HuH-7.5 (cell line): ENCODE measurements at regions not wholly inside any gene's neighbourhood (a gene's known extent, or its start where the extent isn't known, plus 50 kb on each side); places are given as distances from the start of the nearest gene placed in this dataset.
"Not testable (repeated sequence)": the region's sequence is repeated elsewhere in the genome, so short reads cannot be mapped to it uniquely, and the experiment has no call there.

ENCODE experiments used
- DNase-seq: peaks from one replicate; pipeline ENCODE4 v3.0.0; 2011; ENCODE audit warnings: low spot score

DNA sequence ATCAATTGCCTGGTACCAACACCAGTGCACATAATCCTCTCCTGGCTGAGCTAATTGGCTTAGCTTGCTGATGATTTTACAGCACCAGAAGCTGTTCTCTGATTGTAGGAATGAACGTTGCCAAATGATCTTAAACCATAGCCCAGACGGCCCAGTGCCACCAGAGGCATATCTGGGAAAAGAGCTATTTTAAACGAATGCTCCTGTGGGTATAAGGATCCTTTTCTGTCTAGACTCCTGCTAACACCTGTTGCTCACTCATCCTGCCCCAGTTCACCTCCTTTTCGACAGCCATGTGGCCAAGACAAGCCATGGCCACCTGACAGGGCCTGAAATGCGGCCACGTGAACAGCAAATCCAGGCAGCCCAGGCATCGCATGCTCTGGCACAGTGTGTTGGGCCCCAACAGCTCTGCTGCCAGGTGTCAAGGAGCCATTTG, 289.9 kb upstream of the SLC30A5 start:
- no peak for DNase-seq

DNA sequence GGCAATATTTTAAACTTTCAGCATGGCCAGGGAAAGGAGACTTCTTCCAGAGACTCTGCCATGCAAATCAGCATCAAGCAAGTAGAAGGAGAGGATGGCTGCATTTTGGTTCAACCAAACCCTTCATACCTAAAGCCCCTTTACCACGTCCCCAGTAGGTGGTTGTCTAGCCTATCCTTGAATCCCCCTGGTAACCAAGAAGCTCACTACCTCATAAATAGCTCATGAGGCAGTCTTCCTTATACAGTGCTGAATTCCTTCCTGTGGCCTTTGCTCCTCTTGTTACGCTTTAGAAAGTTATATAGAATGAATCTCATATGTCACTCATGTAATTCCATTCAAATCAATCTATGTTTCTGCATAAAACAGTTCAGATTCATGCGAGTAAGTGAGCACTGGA, 289.5 kb upstream of the SLC30A5 start:
- DNase-seq, result no peak

DNA sequence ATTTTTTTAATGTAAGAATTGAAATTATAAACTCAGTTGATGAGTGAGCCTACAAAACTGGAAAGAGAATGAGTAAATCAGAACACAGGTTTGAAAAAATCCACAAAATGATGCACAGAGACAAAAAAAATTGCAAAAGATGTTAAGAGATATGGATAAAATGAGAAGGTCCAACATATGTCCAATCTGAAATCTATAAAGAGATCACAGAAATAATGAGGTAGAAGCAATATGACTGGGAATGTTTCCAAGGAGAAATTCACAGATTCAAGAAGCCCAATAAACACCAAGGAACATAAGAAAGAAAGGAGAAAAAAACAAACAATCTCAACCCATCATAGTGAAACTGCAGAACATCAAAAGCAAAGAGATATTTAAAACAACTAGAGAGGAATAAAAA, 288.4 kb upstream of the SLC30A5 start:
- DNase-seq, result no peak

DNA sequence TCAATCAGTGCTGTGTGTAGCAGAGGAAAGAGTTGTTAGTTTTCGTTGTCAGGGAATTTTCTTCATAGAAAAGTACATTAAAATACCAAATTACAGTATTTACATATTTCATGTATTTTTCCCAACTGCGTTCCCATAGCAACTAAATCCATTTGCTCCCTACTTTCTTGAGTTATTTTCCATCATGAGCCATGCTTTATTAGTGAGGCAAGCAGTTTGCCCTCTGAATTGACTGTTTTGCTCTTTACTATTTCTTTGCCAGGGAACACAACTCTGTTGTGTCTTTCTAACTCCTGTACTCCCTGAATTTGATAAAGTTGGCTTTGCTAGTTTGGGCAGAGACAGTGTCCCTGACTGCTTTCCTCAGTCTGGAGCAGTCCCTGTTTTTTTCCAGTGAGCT, 276.2 kb upstream of the SLC30A5 start:
- DNase-seq, result no peak

DNA sequence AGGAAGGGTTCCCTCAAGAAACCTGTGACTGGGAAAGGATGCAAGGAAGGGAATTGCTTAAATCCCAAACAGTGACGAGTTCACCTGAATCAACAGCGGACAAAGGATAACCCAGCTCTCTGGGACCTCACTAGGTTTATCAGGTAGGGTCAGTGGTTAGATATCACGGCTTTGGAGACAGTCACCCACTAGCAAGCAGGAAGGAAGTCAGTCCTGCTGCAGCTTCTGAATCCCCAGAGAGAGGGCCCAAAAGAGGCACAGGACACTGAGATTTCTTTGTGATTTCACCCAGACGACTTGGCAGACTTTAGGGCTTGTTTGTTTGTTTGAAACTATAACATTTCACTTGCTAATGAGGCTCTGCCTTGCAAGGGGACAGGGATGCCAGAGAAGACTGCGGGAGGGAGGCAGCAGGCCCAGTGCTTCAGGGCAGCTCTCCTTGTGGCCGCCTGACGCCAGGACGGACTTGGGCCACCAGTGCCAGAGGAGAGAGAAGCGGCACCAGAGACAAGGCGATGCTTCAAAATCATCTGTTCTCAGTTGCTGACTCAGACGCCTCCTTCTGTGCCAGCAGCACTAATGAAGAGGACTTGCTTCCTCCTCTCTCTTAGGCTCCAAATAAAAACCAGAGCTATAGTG, 275.6 kb upstream of the SLC30A5 start:
- no peak for DNase-seq

DNA sequence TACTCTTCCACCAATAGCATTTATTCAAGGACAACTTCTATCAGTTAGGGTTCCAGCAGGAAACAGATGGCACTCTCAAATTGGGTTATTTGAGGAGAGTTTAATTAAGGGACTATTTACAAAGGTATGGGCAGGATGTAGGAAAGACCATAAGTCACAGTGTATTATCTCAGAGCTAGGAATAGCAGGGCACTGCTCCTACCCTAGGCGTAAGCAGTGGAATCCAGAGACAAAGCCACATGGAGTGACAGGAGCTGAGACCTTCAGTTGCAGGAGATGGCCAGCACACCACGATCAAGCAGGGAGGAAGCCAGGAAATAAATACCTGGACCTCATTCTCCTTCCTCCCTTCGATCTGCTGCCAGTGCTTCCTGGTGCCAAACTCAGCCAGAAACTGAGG, 274.9 kb upstream of the SLC30A5 start:
- DNase-seq, result no peak

DNA sequence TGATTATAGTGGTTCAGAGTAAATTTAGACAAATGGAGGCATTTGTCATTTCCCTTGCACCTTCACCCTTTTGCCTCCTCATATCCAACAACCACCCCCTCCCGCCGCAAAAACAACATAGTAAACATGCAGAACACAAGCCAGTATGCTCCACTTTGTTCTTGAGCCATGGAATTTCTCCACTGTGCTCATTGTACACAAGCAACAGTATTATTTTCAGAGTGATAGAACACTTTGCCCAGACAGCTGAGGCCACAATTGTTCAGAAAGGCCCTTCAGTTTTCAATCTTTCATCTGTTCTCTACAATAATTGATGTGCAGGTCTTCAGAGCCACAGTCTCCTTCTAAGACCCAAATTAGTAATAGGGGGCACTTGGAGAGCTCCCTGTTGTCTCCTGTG, 272.8 kb upstream of the SLC30A5 start:
- DNase-seq, result no peak

DNA sequence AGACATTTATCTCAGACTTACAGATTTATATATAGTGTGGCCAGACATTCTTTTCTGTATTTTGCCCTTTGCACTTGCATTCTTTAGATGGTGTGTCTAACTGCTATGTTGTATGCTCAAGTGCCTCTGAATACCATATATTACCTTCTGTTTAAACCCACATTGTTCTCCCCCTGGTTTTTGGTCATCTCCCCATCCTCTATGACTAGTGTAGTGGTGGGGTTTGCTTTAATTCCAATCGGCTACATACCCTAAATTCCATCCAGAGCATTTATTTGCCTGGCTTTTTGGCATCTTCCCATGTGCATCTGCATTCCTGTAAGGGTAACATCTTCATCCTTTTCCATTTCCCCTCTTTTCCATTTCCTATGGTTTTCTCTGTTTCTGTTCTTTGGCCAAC, 271.0 kb upstream of the SLC30A5 start:
- DNase-seq, result no peak

DNA sequence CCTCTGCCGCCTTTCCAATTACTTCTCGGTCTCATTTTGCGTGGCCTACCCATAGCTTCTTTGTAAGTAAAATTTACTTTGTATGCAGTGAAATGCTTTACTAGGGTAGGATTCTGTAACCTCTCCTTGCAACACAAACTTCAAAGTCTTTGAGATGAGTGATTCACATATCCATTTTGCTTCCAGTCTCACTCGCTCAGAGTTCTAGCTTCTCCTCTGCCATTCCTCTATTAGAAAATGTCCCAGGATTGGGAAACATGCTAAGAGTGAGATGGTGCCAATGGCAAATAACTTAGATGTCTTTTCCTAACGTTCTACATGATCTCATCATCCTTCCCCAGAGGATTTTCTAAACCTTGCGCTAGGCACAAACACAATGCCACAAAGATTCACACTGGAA, 270.5 kb upstream of the SLC30A5 start:
- DNase-seq, result no peak

DNA sequence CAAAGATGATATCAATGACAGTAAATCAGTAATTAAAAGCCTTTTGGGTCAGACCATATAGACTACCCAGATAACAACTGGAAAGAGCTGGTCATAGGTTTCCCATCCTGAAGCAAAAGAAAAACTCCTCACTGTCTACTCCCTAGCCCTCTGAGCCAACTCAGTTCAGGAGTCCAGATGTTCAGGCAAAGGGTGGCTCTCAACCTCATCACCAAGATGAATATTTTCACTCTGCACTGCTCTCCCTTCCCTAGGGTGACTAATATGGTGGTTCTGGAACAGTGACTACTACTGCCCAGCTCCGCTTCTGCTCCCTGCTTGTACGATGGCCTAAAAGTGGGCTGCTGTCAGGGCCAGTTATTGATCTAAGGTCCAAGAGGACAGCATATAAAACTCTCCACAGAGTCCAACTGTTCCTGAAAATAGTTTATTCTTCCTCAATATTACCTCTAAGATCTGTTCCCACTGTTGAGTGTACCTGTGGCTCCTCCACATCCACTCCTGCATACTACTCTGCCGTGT, 263.4 kb upstream of the SLC30A5 start:
- no peak for DNase-seq

DNA sequence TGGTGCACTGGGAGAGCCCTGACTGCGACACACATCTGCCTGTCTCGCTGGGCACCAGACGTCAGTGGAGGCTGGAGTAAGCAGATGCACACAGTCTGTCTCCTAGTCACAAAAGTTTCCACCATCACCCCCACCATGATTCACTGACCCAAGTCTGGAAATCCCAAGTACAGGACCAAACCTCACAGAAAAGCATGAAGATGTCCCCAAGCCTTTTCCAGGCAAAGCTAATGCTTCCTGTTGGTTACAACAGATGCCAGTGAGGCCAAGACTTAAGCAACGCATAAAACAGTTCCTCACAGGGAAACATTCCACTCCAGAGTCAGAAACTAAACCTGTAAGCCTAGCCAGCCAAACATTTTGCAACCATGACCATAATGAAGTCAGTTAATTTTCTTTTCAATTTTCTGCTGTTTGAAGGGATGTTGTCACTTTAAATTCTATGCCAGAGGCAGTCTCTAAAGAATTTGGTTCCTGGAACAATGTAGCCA, 259.3 kb upstream of the SLC30A5 start:
- no peak for DNase-seq

DNA sequence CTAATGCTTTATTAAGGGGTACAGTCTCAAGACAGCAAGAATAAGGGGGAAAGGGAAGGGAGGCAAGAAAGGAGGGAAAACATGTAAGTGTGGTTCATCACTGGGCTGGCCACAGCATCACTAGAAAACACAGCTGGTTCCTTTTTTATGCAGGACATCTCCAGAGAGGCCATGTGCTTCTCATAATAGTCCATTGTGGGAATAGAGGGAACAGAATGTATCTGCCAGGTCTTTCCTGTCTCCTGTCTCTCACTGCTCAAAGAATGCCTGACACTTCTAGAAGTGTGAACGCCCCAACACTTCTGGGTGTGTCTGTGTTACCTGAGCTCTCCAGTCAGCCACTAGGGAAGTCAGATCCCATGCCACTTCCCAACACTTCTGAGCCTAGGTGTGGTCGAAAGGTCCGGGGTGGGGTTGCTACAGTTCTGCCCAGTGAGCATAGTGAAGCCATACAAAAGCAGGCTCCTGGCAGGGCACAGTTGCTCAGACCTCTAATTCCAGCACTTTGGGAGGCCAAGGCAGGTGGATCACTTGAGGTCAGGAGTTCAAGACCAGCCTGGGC, 255.6 kb upstream of the SLC30A5 start:
- no peak for DNase-seq

DNA sequence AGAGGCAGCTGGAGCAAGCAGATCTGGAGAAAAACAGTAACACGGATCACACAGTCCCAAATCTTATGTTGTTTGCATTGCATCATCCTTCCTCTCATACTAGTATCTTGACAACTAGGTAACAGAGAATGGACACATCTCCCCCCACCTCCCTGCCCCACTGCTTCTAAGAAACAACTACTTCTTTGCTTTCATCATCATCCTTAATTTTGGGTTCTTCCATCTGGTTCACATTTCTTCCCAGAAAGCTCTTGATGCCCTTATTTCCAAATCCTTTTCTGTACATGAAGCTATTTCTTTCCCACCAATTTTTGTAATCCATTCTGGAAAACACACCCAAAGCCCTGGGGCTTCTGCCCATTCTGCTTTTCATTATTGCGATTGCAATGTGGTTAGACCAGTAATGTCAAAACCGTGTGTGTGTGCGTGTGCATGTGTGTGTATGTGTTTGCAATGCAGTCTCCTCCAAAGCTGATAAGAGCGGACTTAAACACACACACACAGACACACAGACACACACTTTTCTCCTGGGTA, 254.7 kb upstream of the SLC30A5 start:
- no peak for DNase-seq

DNA sequence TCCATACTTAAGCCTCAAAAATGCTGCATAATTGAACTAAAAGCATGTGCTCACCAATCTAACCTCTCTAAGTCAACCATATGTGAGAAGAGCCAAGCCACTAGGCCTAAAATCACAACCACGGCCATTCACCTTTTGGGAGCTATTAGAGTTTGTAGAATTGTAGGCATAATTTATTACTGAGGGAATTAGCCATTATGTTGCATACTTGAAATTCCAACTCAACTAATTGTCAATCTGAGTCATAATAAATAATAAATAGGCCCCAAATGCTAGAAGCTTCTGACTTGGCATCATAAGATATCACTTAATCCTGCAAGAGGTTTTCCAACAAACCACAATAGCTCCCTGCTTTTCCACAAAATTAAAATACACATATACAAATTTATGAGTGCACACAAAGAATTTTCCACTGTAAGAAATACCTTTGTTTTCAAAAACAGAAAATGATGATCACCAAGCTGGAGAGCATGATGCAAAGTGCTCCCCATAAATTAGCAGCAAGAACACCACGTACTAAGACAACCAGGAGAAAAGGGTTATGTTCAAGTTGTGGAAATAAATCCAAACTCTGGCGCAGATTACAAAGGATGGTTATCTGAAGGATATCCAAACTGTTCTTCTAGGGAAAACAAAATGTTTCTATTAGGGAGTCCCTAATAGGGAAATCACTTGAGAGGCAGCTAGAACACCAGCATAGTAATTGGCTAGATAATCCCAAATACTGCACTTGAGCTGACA, 250.0 kb upstream of the SLC30A5 start:
- no peak for DNase-seq

DNA sequence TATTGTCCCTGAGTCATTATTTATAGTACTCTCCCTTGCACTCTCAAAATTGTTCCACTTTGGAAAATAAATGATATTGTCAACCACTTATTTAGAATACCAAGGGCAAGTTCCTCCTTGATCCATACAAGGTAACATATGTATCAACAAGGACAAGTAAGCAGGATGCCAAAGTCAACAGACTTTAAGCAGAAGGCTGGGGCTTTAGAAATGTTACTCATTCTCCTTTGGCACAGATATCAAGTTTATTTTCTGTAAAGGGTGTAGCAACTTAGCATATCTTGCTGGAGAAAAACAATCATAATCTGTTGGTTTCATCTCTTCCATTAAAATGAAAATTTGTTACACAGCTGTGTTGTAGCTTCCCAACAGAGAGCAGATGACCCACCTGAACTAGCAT, 248.7 kb upstream of the SLC30A5 start:
- no peak for DNase-seq

DNA sequence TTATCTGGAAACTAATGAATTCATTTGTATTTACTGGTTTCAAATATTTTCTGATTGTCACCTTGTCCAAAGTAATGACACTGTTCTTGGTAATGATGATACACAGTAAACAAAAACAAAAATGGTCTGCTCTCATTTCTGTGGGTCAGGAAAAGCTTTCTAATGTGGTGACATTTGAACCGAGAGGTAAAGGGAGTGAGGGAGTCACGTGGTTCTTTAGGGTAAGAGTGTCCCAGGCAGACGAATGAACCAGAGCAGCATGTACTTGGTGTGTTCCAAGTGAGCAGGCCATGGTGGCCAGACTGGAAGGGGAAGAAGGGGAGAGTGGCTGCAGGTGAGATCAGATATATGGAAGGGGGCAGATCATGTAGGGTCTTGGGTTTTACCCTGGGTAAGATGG, 247.0 kb upstream of the SLC30A5 start:
- no peak for DNase-seq

DNA sequence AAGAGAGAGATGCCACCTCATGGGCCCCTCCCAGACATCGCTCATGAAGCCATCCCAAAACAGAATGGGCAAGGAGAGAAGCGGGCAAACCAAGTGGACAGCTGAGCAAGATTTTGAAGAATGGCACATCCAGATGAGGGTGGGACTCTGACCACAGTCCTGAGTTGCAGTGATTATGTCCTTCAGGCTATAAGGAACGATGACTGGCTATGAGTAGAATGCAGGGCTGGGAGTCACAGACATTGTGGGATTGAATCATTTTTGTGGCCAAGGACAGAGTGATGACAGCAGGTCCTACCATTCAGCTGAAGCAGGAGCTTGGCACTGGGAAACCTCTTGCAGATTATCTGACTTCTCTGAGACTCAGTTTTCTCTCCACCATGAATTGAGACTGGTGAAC, 245.7 kb upstream of the SLC30A5 start:
- no peak for DNase-seq

DNA sequence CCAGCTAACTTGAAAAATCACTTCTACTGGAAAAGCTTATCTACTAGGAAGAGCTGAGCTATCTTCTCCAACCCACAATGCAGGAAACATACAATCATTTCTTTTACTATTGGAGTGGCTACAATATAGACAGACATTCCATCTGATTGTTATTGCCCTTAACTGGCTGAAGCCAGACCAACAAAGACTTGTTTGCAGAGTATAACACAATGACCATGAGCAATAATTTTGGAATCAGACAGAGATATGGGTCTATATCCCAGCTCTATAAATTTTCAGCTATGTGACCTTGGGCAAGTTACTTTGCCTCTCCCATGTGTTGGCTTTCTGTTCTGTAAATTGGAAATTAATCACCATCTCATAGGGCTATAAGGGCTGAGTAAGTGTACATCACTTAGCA, 244.7 kb upstream of the SLC30A5 start:
- no peak for DNase-seq

DNA sequence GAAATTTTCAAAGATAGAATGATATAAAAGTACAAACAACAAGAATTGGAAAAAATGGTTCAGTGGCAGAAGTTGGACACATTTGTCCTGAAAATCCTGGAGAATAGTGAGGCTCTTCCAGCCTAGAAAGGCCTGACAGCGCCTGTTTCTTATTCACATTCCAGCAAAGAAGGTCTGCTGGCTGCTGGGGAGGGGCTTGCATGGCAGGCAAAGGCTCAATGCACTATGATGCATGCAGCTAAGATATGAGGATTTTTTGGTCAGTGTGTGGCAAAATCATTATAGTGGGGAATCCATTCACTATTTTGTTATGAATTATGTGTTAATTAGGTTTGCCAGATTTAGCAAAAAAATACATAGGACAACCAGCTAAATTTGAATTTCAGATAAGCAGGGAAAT, 243.9 kb upstream of the SLC30A5 start:
- DNase-seq, result no peak

DNA sequence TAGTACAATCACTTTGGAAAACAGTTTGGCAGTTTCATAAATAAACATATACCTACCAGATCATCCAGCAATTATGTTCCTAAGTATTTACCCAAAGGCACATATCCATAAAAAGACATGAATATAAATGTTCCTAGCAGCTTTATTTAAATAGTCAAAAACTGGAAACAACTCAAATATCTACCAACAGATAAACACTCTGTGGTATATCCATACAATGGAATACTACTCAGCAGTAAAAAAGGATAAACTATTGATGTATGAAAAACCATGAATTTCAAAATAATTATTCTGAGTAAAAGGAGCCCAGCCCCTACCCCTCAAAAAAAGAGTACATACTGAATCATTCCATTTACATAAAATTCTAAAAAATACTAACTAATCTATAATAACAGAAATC, 232.7 kb upstream of the SLC30A5 start:
- no peak for DNase-seq

DNA sequence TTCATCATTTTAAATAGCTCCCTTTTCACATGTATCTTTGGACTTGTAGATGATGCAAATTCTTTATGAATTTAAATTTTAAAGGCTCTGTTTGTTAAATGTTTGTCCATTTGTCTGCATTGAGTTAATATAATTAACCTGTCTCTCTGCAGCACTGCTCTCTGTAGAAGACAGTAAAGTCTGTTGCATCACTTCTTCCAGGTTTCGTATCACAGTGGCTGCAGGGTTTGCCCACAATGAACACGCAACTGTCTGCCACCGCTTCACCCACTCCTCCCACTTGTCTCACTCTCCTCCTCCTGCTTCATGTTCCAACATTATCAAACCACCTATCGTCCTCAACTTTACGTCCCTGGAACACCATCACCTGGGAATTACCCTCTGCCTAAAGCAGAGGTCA, 231.3 kb upstream of the SLC30A5 start:
- no peak for DNase-seq

DNA sequence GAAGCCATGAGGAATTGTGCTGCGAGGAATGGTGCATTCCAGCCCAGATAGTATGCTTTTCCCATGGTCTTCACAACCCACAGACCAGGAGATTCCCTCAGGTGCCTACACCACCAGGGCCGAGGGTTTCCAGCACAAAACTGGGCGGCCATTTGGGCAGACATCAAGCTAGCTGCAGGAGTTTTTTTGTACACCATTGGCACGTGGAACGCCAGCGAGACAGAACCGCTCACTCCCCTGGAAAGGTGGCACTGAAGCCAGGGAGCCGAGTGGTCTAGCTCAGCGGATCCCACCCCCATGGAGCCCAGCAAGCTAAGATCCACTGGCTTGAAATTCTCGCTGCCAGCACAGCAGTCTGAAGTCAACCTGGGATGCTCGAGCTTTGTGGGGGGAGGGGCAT, 228.6 kb upstream of the SLC30A5 start:
- DNase-seq, result not testable (repeated sequence)
